GM12878 (cell line): ENCODE measurements at regions not wholly inside any gene's neighbourhood (a gene's known extent, or its start where the extent isn't known, plus 50 kb on each side); places are given as distances from the start of the nearest gene placed in this dataset.

Source experiments
- ATAC-seq: fragments of 200-7000 bp; cut with Tn5 transposase; 3 replicates; pipeline ENCODE4 v1.9.1; 2020; ENCODE audit warnings: mild to moderate bottlenecking, moderate library complexity
- BruUV-seq: library from RNA; stranded (reverse); fragments of 400-500 nt; replicated peaks from 2 replicates; lab custom pipeline; 2021; lab: Mats Ljungman, UMichigan
- CTCF ChIA-PET: fragments of 300-600 bp; sonication (Branson Sonifier 250); formaldehyde crosslinking; extraction: SDS; loops from one replicate; lab custom pipeline; 2021; ENCODE audit warnings: inconsistent platforms; lab: Yijun Ruan, JAX
- POLR2A ChIA-PET: fragments of 350-600 bp; formaldehyde crosslinking; extraction: SDS; loops from one replicate; lab custom pipeline; 2021; ENCODE audit warnings: inconsistent platforms; lab: Charles Lee
- RAD21 ChIA-PET: fragments of 300-600 bp; sonication (Branson Sonifier 250); formaldehyde crosslinking; loops from one replicate; lab custom pipeline; 2023; ENCODE audit warnings: antibody characterized with exemption; ENCODE audit not compliant: unreplicated experiment; lab: Charles Lee
- SMC1A ChIA-PET: fragments of 300-600 bp; sonication (Branson Sonifier 250); formaldehyde crosslinking; loops from one replicate; lab custom pipeline; 2023; ENCODE audit not compliant: unreplicated experiment, uncharacterized antibody; lab: Charles Lee
- DNase-seq: peaks from one replicate; pipeline ENCODE4 v3.0.0-alpha.2; 2011; ENCODE audit warnings: low read depth, low spot score
- FAIRE-seq: peaks from 3 replicates; lab custom pipeline; 2011; peaks lifted over from hg19 to GRCh38; lab: Jason Lieb, UNC
- H2AFZ ChIP-seq: 2 replicates; pipeline ENCODE4 v1.6.0; 2011; ENCODE audit warnings: low read depth, low read length, control low read depth; ENCODE audit not compliant: control insufficient read depth
- H3K27ac ChIP-seq: 2 replicates; pipeline ENCODE4 v1.5.1; 2011; ENCODE audit warnings: control low read depth; ENCODE audit not compliant: control insufficient read depth, insufficient read depth
- H3K27me3 ChIP-seq, 2 experiments: replicated peaks in 1 of 2; 2 replicates each; pipeline versions ENCODE4 v1.6.0 to v1.6.1; 2011; ENCODE audit warnings: low read length in 1 of 2; ENCODE audit not compliant: control insufficient read depth in 2 of 2, insufficient read depth in 2 of 2
- H3K36me3 ChIP-seq, 2 experiments: 2 replicates each; pipeline ENCODE4 v1.5.1; 2011; ENCODE audit warnings: low read length in 1 of 2; ENCODE audit not compliant: control insufficient read depth in 2 of 2, insufficient read depth in 2 of 2
- H3K4me1 ChIP-seq: 2 replicates; pipeline ENCODE4 v1.6.1; 2011; ENCODE audit warnings: mild to moderate bottlenecking, low read length, moderate library complexity, mixed read lengths; ENCODE audit not compliant: control insufficient read depth, insufficient read depth
- H3K4me2 ChIP-seq: 2 replicates; pipeline ENCODE4 v1.6.0; 2011; ENCODE audit warnings: control low read depth; ENCODE audit not compliant: control insufficient read depth, insufficient read depth
- H3K4me3 ChIP-seq: fragments of 200-600 bp; sonication (generic); 2 replicates; pipeline ENCODE4 v1.5.1; 2016
- H3K79me2 ChIP-seq: 2 replicates; pipeline ENCODE4 v1.6.0; 2011; ENCODE audit warnings: low read length; ENCODE audit not compliant: control insufficient read depth, insufficient read depth
- H3K9ac ChIP-seq: 2 replicates; pipeline ENCODE4 v1.8.0; 2011; ENCODE audit warnings: low read length, control low read depth, mixed read lengths; ENCODE audit not compliant: control insufficient read depth, insufficient read depth
- H3K9me3 ChIP-seq: replicated peaks from 3 replicates; pipeline ENCODE4 v1.5.1; 2011; ENCODE audit warnings: mild to moderate bottlenecking, low read length; ENCODE audit not compliant: control insufficient read depth, insufficient read depth
- H4K20me1 ChIP-seq: 2 replicates; pipeline ENCODE4 v1.6.0; 2011; ENCODE audit not compliant: control insufficient read depth, insufficient read depth
- BCL3 ChIP-seq: IDR thresholded peaks from 2 replicates; pipeline ENCODE4 v1.6.1; 2011; ENCODE audit warnings: borderline replicate concordance, low read depth, mild to moderate bottlenecking, moderate library complexity, low read length; ENCODE audit not compliant: insufficient read depth, poor library complexity, severe bottlenecking
- CHD4 ChIP-seq: fragments of 200-600 bp; sonication (generic); IDR thresholded peaks from 2 replicates; pipeline ENCODE4 v1.6.1; 2016; ENCODE audit warnings: mild to moderate bottlenecking
- CREB1 ChIP-seq: IDR thresholded peaks from 2 replicates; pipeline ENCODE4 v1.6.1; 2012; ENCODE audit warnings: low read depth, mild to moderate bottlenecking, inconsistent platforms
- FOXK2 ChIP-seq: fragments of 450-650 bp; IDR thresholded peaks from 2 replicates; pipeline ENCODE4 v1.6.1; 2017; ENCODE audit warnings: mild to moderate bottlenecking, moderate library complexity
- GATAD2B ChIP-seq: fragments of 450-650 bp; conservative IDR thresholded peaks from 2 replicates; pipeline ENCODE4 v1.6.1; 2017; ENCODE audit warnings: low read depth, mild to moderate bottlenecking, moderate library complexity
- HDGF ChIP-seq: fragments of 450-650 bp; IDR thresholded peaks from 2 replicates; pipeline ENCODE4 v1.6.1; 2016; ENCODE audit warnings: antibody characterized with exemption
- JUNB ChIP-seq: IDR thresholded peaks from 2 replicates; pipeline ENCODE4 v1.6.1; 2016; ENCODE audit warnings: antibody characterized with exemption, mild to moderate bottlenecking
- MTA2 ChIP-seq: fragments of 450-650 bp; IDR thresholded peaks from 2 replicates; pipeline ENCODE4 v1.6.1; 2016; ENCODE audit warnings: low read depth, mild to moderate bottlenecking, moderate library complexity
- MYC ChIP-seq: IDR thresholded peaks from 2 replicates; pipeline ENCODE4 v1.6.1; 2011; ENCODE audit warnings: mild to moderate bottlenecking, low read length, moderate library complexity, inconsistent platforms; ENCODE audit not compliant: insufficient read depth, insufficient replicate concordance, insufficient read length, severe bottlenecking
- NFXL1 ChIP-seq: fragments of 450-650 bp; IDR thresholded peaks from 2 replicates; pipeline ENCODE4 v1.6.1; 2017; ENCODE audit warnings: antibody characterized with exemption, mild to moderate bottlenecking, borderline replicate concordance
- NFYA ChIP-seq: IDR thresholded peaks from 2 replicates; pipeline ENCODE4 v1.6.1; 2011; ENCODE audit warnings: low read depth, mild to moderate bottlenecking, low read length, improper control_type of control experiment, borderline replicate concordance
- NR2C1 ChIP-seq: fragments of 450-650 bp; IDR thresholded peaks from 2 replicates; pipeline ENCODE4 v1.6.1; 2017; ENCODE audit warnings: antibody characterized with exemption, mild to moderate bottlenecking, moderate library complexity
- POLR2AphosphoS2 ChIP-seq: IDR thresholded peaks from 2 replicates; pipeline ENCODE4 v1.6.1; 2011; ENCODE audit warnings: low read depth, mild to moderate bottlenecking, low read length, improper control_type of control experiment, moderate library complexity
- RB1 ChIP-seq: fragments of 450-650 bp; formaldehyde crosslinking; IDR thresholded peaks from 2 replicates; pipeline ENCODE4 v1.6.1; 2017; ENCODE audit warnings: mild to moderate bottlenecking, borderline replicate concordance
- SIX5 ChIP-seq: IDR thresholded peaks from 2 replicates; pipeline ENCODE4 v1.6.1; 2011; ENCODE audit warnings: mild to moderate bottlenecking, low read depth, low read length, moderate library complexity; ENCODE audit not compliant: severe bottlenecking
- SMC3 ChIP-seq: IDR thresholded peaks from 2 replicates; pipeline ENCODE4 v1.6.1; 2011; ENCODE audit warnings: low read length, improper control_type of control experiment, borderline replicate concordance
- STAT1 ChIP-seq: fragments of 450-650 bp; conservative IDR thresholded peaks from 2 replicates; pipeline ENCODE4 v1.6.1; 2014; ENCODE audit warnings: antibody characterized with exemption, mild to moderate bottlenecking
- TCF12 ChIP-seq: IDR thresholded peaks from 2 replicates; pipeline ENCODE4 v1.6.1; 2011; ENCODE audit warnings: low read depth, mild to moderate bottlenecking, low read length
- WRNIP1 ChIP-seq: IDR thresholded peaks from 2 replicates; pipeline ENCODE4 v1.6.1; 2011; ENCODE audit warnings: low read depth, low read length, improper control_type of control experiment, borderline replicate concordance
- ZNF207 ChIP-seq: fragments of 450-650 bp; IDR thresholded peaks from 2 replicates; pipeline ENCODE4 v1.6.1; 2014; ENCODE audit warnings: antibody characterized with exemption, mild to moderate bottlenecking, borderline replicate concordance
- ZNF622 ChIP-seq: fragments of 450-650 bp; IDR thresholded peaks from 2 replicates; pipeline ENCODE4 v1.6.1; 2017; ENCODE audit warnings: mild to moderate bottlenecking, inconsistent platforms
- whole genome bisulfite sequencing: methylation state at CpG from one replicate; pipeline ENCODE4 v1.1.6; 2016; ENCODE audit warnings: low lambda C conversion rate; ENCODE audit not compliant: insufficient replicate concordance, insufficient coverage; ENCODE audit errors: missing lambda C conversion rate; 5-methylcytosine and 5-hydroxymethylcytosine counted together
- in situ Hi-C: fragments of 300-500 bp; cut with MboI; formaldehyde crosslinking; loops from 9 replicates; pipeline ENCODE4 v1.14.3; 2018; ENCODE audit warnings: mixed read lengths
- intact Hi-C: fragments of 100-400 bp; cut with micrococcal nuclease; formaldehyde crosslinking; loops from one replicate; pipeline ENCODE4 v1.14.2; 2022; ENCODE audit not compliant: unreplicated experiment

- H3K9me3 ChIP-seq, result no peaks in the 10 kb centered on the region
- H3K36me3 ChIP-seq, result no peaks in the 10 kb centered on the region
- intact Hi-C loops, result no loop called here
- 7% methylated on average over 3 of the region's 3 CpGs for WGBS
- RAD21 ChIA-PET, result no interaction called here
- in situ Hi-C loops, result no loop called here
- DNase-seq (no peak), ATAC-seq (no peak), FAIRE-seq (no peak)
- no peaks in the 10 kb centered on the region for H4K20me1 ChIP-seq
- TF ChIP-seq POLR2AphosphoS2 (no peak), RB1 (no peak), WRNIP1 (no peak), CHD4 (no peak), JUNB (no peak), ZNF622 (no peak), STAT1 (no peak), NR2C1 (no peak)
- no peak overlapping the region for H2AFZ ChIP-seq
- POLR2A ChIA-PET, result no interaction called here
- H3K27ac ChIP-seq, result no peak overlapping the region
- SMC1A ChIA-PET, result no interaction called here
- CTCF ChIA-PET, result no interaction called here
- no peaks in the 10 kb centered on the region for H3K4me1 ChIP-seq
- H3K79me2 ChIP-seq, result no peaks in the 10 kb centered on the region
- no TSS peak for BruUV-seq
- H3K27me3 ChIP-seq, result no peaks in the 10 kb centered on the region
- no peak overlapping the region for H3K9ac ChIP-seq
- no peak overlapping the region for H3K4me3 ChIP-seq
- H3K4me2 ChIP-seq, result no peak overlapping the region
Observed at GRCh38 chr13:56314765-56315164, 826.0 kb upstream of the PRR20A start.

- Histone ChIP-seq H3K27me3 (no peaks in the 10 kb centered on the region), H3K27ac (no peak overlapping the region), H3K9ac (no peak overlapping the region), H3K4me2 (no peak overlapping the region), H2AFZ (no peak overlapping the region), H3K79me2 (no peaks in the 10 kb centered on the region), H3K4me3 (no peak overlapping the region), H4K20me1 (no peaks in the 10 kb centered on the region), H3K4me1 (no peaks in the 10 kb centered on the region), H3K36me3 (no peaks in the 10 kb centered on the region), H3K9me3 (no peaks in the 10 kb centered on the region)
- intact Hi-C loops, result no loop called here
- SMC1A ChIA-PET, result no interaction called here
- RAD21 ChIA-PET, result no interaction called here
- POLR2A ChIA-PET, result no interaction called here
- no peak for DNase-seq
- no peak for FAIRE-seq
- ATAC-seq, result no peak
- 86% methylated on average over 2 of the region's 2 CpGs for WGBS
- CTCF ChIA-PET, result no interaction called here
- in situ Hi-C loops, result no loop called here
- no TSS peak for BruUV-seq
- TF ChIP-seq TCF12 (no peak), STAT1 (no peak), FOXK2 (no peak), ZNF207 (no peak), SIX5 (no peak), CREB1 (no peak), NFYA (no peak), MYC (no peak), JUNB (no peak), BCL3 (no peak), MTA2 (no peak), GATAD2B (no peak), NFXL1 (no peak), HDGF (no peak), SMC3 (no peak)
Observed at GRCh38 chr13:56317841-56318240, 822.9 kb upstream of the PRR20A start.
